M059J (cell line): ENCODE measurements at regions not wholly inside any gene's neighbourhood (a gene's known extent, or its start where the extent isn't known, plus 50 kb on each side); places are given as distances from the start of the nearest gene placed in this dataset.
"Not testable (repeated sequence)": the region's sequence is repeated elsewhere in the genome, so short reads cannot be mapped to it uniquely, and the experiment has no call there.

Experiments
- DNase-seq: peaks from one replicate; pipeline ENCODE4 v3.0.0-alpha.2; 2012; ENCODE audit warnings: low read depth

DNA sequence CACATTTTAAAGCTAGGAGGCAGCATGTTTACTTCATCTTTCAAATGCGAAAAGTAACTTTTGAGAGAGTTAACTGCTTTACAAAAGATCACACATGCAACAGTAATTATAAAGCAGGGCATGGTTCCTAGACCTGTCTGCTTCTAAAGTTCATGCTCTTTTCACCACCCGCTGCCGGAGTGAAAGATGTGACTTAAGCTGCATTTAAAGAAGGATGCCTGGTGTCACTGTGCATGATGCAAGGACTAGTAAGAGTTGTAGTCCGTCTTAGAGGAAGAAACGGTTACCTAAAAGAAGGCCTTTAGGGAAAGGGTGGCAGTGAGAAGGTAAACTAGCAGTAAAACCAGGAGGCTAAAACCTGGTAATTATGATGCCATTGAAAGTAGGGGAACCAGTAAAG is 1689.1 kb downstream of the KCNT2 start:
- no peak for DNase-seq

DNA sequence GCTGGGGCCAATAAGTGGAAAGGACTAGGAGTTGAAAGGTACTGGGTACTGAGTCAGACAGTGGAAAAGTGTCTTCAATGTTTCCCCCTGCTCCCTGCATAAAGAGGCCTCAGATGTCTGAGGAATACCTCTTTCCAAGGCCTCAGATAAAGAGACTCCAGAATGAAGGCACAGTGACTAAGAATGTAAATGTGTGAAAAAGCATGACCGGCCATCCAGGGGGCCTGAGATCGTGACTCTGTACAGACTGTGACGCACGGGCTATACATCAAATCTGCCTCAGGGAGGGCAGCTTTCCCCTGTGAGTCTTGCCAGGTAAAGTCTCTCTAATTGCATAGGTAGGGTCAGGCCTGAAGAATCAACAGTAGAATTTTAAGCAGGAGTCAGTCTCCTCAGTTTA is 1690.5 kb downstream of the KCNT2 start:
- peak; percentile 4 for DNase-seq

DNA sequence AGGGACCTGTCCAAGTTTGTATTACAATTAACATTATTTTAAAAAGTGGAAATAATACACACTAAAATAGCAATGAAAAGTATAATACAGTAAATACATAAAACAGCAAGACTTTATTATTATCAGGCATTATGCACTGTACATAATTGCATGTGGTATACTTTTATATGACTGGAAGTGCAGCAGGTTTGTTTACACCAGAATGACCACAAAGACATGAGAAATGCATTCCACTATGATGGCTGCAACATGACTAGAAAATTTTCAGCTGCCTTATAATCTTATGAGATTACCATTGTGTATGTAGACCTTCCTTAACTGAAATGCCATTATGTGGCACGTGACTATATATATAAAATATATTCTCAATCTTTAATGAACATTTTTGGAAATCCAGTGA is 1699.6 kb downstream of the KCNT2 start:
- DNase-seq: peak; percentile 39

- DNase-seq: no peak
Measured at GRCh38 chr1:194903524-194903923, 1704.7 kb downstream of the KCNT2 start.

DNA sequence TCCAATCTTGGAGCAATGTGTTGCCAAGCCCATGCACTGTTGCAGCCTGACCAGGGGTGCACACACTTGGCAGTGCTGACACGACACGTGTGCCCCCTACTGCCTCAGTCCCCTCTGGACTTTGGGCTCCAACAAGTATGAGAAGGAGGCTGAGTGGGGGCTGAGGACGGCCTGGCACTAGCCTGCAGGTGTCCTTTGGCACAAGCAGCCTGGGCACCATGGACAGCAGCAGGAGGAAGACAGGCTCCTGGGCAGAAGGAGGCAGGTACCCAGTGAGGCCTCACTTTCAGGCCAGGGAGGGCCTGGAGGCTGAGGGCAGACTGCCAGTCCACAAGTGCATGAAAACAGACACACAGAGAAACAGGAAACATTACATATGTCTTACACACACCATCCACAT is 1702.9 kb upstream of the B3GALT2 start:
- DNase-seq: no peak

GRCh38 chr1:194870860-194871259 is 1684.4 kb upstream of the B3GALT2 start:
- no peak for DNase-seq

DNA sequence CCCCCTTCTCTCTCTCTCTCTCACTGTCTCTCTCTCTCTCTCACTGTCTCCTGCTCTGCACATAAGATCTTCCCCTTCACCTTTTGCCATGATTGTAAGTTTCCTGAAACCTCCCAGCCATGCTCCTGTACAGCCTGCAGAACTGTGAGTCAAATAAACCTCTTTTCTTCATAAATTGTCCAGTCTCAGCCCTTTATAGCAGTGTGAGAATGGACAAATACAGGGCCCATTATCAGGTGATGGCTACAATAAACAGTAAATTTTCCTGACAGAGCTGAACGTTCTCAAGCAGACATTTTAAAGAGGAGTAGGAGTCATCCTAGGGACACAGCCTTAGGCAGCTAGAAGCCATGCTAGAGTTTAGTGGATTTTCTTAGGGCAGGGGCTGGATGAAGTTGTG is 1679.7 kb upstream of the B3GALT2 start:
- DNase-seq: peak; percentile 2

- no peak for DNase-seq
Measured at GRCh38 chr1:194865383-194865782, 1679.0 kb upstream of the B3GALT2 start.

DNA sequence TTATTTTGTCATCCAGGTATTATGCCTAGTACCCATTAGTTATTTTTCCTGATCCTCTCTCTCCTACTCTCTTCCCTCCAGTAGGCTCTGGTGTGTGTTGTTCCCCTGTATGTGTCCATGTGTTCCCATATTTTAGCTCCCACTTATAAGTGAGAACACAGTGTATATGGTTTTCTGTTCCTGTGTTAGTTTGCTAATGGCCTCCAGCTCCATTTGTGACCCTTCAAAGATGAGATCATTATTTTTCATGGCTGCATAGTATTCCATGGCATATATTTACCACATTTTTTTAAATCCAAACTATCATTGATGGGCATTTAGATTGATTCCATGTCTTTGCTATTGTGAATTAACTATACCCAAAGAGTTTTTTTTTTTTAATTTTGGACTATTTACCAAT is 1675.7 kb upstream of the B3GALT2 start:
- DNase-seq: no peak

GRCh38 chr1:194860248-194861201 is 1674.1 kb upstream of the B3GALT2 start:
- DNase-seq: no peak

- not testable (repeated sequence) for DNase-seq
Measured at GRCh38 chr1:194859481-194860154, 1673.2 kb upstream of the B3GALT2 start.

GRCh38 chr1:194858811-194859480 is 1672.5 kb upstream of the B3GALT2 start:
- DNase-seq: not testable (repeated sequence)

- no peak for DNase-seq
Measured at GRCh38 chr1:194857413-194857812, 1671.0 kb upstream of the B3GALT2 start.

- no peak for DNase-seq
Measured at GRCh38 chr1:194848846-194849245, 1662.4 kb upstream of the B3GALT2 start.

- DNase-seq: no peak
Measured at GRCh38 chr1:194846488-194846887, 1660.1 kb upstream of the B3GALT2 start.

GRCh38 chr1:194843077-194843476 is 1656.7 kb upstream of the B3GALT2 start:
- no peak for DNase-seq

DNA sequence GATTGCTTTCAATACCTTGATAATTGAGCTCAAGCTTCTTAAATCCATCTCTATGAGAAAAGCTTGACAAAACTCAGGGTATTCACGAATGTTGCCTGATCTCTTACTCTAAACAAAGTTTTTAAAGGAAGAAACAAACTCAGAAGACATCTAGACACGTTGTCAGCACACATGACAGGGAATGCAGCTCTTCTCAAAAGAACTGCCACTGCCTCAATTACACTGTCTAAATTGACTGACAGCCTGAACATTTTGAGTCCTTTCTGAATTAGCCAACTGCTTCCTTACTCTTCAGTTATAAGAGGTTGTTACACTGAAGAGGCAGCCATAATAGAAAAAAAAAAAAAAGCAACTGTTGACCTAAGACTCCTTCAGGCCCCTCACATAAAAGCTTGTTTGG is 1646.7 kb upstream of the B3GALT2 start:
- DNase-seq: no peak

- DNase-seq: not testable (repeated sequence)
Measured at GRCh38 chr1:194831595-194831994, 1645.2 kb upstream of the B3GALT2 start.

- no peak for DNase-seq
Measured at GRCh38 chr1:194830387-194830786, 1644.0 kb upstream of the B3GALT2 start.

DNA sequence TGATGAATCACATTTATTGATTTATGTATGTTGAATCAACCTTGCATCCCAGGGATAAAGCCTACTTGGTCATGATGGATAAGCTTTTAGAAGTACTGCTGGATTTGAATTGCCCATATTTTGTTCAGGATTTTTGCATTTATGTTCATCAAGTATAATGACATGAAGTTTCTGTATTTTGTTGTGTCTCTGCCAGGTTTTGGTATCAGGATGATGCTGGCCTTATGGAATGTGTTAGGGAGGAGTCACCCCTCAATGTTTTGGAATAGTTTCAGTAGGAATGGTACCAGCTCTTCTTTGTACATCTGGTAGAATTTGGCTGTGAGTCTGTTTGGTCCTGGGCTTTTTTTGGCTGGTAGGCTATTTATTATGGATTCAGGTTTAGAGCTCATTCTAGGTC is 1643.1 kb upstream of the B3GALT2 start:
- DNase-seq: peak; percentile 11

- DNase-seq: no peak
Measured at GRCh38 chr1:194825382-194825781, 1639.0 kb upstream of the B3GALT2 start.

GRCh38 chr1:194821091-194821490 is 1634.7 kb upstream of the B3GALT2 start:
- no peak for DNase-seq

GRCh38 chr1:194818674-194819073 is 1632.3 kb upstream of the B3GALT2 start:
- no peak for DNase-seq
